ENCODE measurements at regions not wholly inside any gene's neighbourhood (a gene's known extent, or its start where the extent isn't known, plus 50 kb on each side); places are given as distances from the start of the nearest gene placed in this dataset.

GRCh38 chr20:11229772-11230171, 556.0 kb upstream of the JAG1 start:
- no peak for TF ChIP-seq CTCF (conservative IDR thresholded peaks at IDR 0.05; ENCODE audit: low read length)
- TF ChIP-seq EZH2phosphoT487 (IDR thresholded peaks at IDR 0.05; ENCODE audit: borderline replicate concordance): no peak
